ENCODE measurements at regions not wholly inside any gene's neighbourhood (a gene's known extent, or its start where the extent isn't known, plus 50 kb on each side); places are given as distances from the start of the nearest gene placed in this dataset.

- TF ChIP-seq CDX4 (CRISPR knock-in tag; IDR thresholded peaks at IDR 0.05; ENCODE audit: borderline replicate concordance) (no peak), ZNF396 (CRISPR knock-in tag; IDR thresholded peaks at IDR 0.05; ENCODE audit: borderline replicate concordance) (no peak), ATF1 (CRISPR knock-in tag; IDR thresholded peaks at IDR 0.05) (no peak), SMAD3 (CRISPR knock-in tag; IDR thresholded peaks at IDR 0.05; ENCODE audit: borderline replicate concordance) (no peak), ZNF532 (CRISPR knock-in tag; IDR thresholded peaks at IDR 0.05; ENCODE audit: borderline replicate concordance) (no peak), EMX1 (CRISPR knock-in tag; IDR thresholded peaks at IDR 0.05) (no peak), MAX (CRISPR knock-in tag; IDR thresholded peaks at IDR 0.05) (no peak), ARID4B (CRISPR knock-in tag; IDR thresholded peaks at IDR 0.05; ENCODE audit: borderline replicate concordance) (no peak), NR2C2 (CRISPR knock-in tag; IDR thresholded peaks at IDR 0.05) (no peak), MXD4 (CRISPR knock-in tag; IDR thresholded peaks at IDR 0.05; ENCODE audit: borderline replicate concordance) (no peak), MYBL2 (CRISPR knock-in tag; IDR thresholded peaks at IDR 0.05) (no peak), ATF2 (CRISPR knock-in tag; IDR thresholded peaks at IDR 0.05; ENCODE audit: borderline replicate concordance, low read depth) (no peak)
Measured at GRCh38 chr3:34155666-34156065, 357.2 kb downstream of the PDCD6IP start (continued).

GRCh38 chr3:34157491-34157890 is 359.1 kb downstream of the PDCD6IP start:
- Mint-ChIP-seq H3K36me3 (no peaks in the 10 kb centered on the region), H3K27me3 (ENCODE audit: low read depth) (no peaks in the 10 kb centered on the region), H3K4me3 (no peak overlapping the region), H3K4me1 (peaks cover 7% of the 10 kb centered on the region; the same call in 1 of the 2 replicates), H3K27ac (no peak overlapping the region), H3K9me3 (no peaks in the 10 kb centered on the region)
- CTCF ChIA-PET, result interaction anchor here (0.6 to 1.0 kb wide), 2 partner anchors 103 to 173 kb away, joined by 4 to 6 read pairs; no protein-coding TSS in a partner anchor
- DNase-seq (ENCODE audit: low spot score) (no peak), ATAC-seq (no peak)
- POLR2A ChIA-PET, result interaction anchor here (0.6 kb wide), 1 partner anchor 273 kb away, joined by 3 read pairs; no protein-coding TSS in a partner anchor
- TF ChIP-seq CTCF (IDR thresholded peaks at IDR 0.05) (no peak), ZNF317 (CRISPR knock-in tag; IDR thresholded peaks at IDR 0.05; ENCODE audit: borderline replicate concordance, low read depth) (no peak), NR2C2 (CRISPR knock-in tag; IDR thresholded peaks at IDR 0.05) (no peak), ZNF263 (CRISPR knock-in tag; IDR thresholded peaks at IDR 0.05; ENCODE audit: low read depth) (no peak), PRDM15 (CRISPR knock-in tag; IDR thresholded peaks at IDR 0.05) (no peak)

Data from WTC11 (cell line).